Heart left ventricle (tissue), 16 donors: ENCODE measurements at regions not wholly inside any gene's neighbourhood (a gene's known extent, or its start where the extent isn't known, plus 50 kb on each side); places are given as distances from the start of the nearest gene placed in this dataset.

Experiments used
- ATAC-seq, 4 donors: fragments of 200-7000 bp; cut with Tn5 transposase; one replicate each; pipeline ENCODE4 v1.9.1; 2020 to 2022; ENCODE audit warnings: moderate library complexity in 4 of 4, mild to moderate bottlenecking in 3 of 4, moderate number of reproducible peaks in 1 of 4
- DNase-seq, 5 donors: peaks; one replicate each; pipeline ENCODE4 v3.0.0-alpha.2; 2020
- H3K27ac ChIP-seq, 12 donors: fragments of 200-600 bp; sonication (generic) in 4 of 12; one replicate each; pipeline versions ENCODE4 v1.5.0 to v1.8.0; 2016 to 2022; ENCODE audit warnings: mild to moderate bottlenecking in 2 of 12
- H3K27me3 ChIP-seq, 9 donors: fragments of 200-600 bp; sonication (generic) in 2 of 9; one replicate each; pipeline versions ENCODE4 v1.5.1 to v1.8.0; 2016 to 2022; ENCODE audit warnings: mild to moderate bottlenecking in 3 of 9
- H3K36me3 ChIP-seq, 9 donors: fragments of 200-600 bp; sonication (generic) in 2 of 9; one replicate each; pipeline versions ENCODE4 v1.5.0 to v1.8.0; 2018 to 2022; ENCODE audit warnings: mild to moderate bottlenecking in 2 of 9
- H3K4me1 ChIP-seq, 12 donors: fragments of 200-600 bp; sonication (generic) in 4 of 12; one replicate each; pipeline versions ENCODE4 v1.5.0 to v1.8.0; 2016 to 2022; ENCODE audit warnings: mild to moderate bottlenecking in 3 of 12
- H3K4me3 ChIP-seq, 12 donors: fragments of 200-600 bp; sonication (generic) in 4 of 12; one replicate each; pipeline versions ENCODE4 v1.5.0 to v1.8.0; 2017 to 2022; ENCODE audit warnings: mild to moderate bottlenecking in 9 of 12, moderate library complexity in 4 of 12
- H3K9me3 ChIP-seq, 12 donors: fragments of 200-600 bp; sonication (generic) in 4 of 12; one replicate each; pipeline versions ENCODE4 v1.5.0 to v1.8.0; 2016 to 2022; ENCODE audit warnings: mild to moderate bottlenecking in 1 of 12
- POLR2A ChIP-seq, 2 donors: fragments of 450-650 bp; IDR thresholded peaks; one replicate each; pipeline ENCODE4 v1.6.1; 2017; ENCODE audit warnings: antibody characterized with exemption in 2 of 2, mild to moderate bottlenecking in 2 of 2, moderate library complexity in 2 of 2
- WGBS, 4 donors: extraction: QIAGEN DNeasy Blood & Tissue Kit in 2 of 4; methylation state at CpG; one replicate each; pipeline versions ENCODE4 v1.1.5 to v1.1.7; 2013 to 2018; 5-methylcytosine and 5-hydroxymethylcytosine counted together
- intact Hi-C, 10 donors: fragments of 100-400 bp; cut with DNase I; formaldehyde crosslinking; loops; one replicate each; pipeline versions ENCODE4 v1.11.1 to v1.14.2; 2022
- TF ChIP-seq, protein P1 (sequence below), 12 donors: fragments of 200-600 bp; sonication (generic) in 4 of 12; IDR thresholded peaks; one replicate each; pipeline versions ENCODE4 v1.5.0 to v1.8.0; 2018 to 2022; ENCODE audit warnings: antibody characterized with exemption in 12 of 12, mild to moderate bottlenecking in 5 of 12
- donor health status: ischemic (EF 13 %, LVEDD 7.1; RV severe dilation, severe dysfunction).
- donor health status: healthy with polysubstance abuse.
- donor health status: DM: no; HTN: yes; CAD: no.
- donor health status: DM: no; HTN: no; CAD: no.
- donor health status: ischemic (EF 25% LVEDD 6.9; RV normal size, moderate dysfunction).
- donor health status: ischemic (EF 25% LVEDD 5.7; RV mildly dilated, moderate dysfunction).
- donor health status: healthy.
- donor health status: DM: yes; HTN: yes; CAD: no.
- donor health status: ischemic (EF 35%, LVEDD 5.7; RV mildly dilated, moderate dysfunction).
- donor health status: nonischemic (EF 11% LVEDD 7.7; RV severe dilation, severe dysfunction).
- donor health status: DM: yes; HTN: yes; CAD: no.
- donor health status: PGD.
- donor health status: ischemic (EF 29% LVEDD 5.4; RV normal size, mild dysfunction).
- donor health status: nonischemic (EF 23%, LVEDD 6.1; RV moderate dilation, normal function).

DNA sequence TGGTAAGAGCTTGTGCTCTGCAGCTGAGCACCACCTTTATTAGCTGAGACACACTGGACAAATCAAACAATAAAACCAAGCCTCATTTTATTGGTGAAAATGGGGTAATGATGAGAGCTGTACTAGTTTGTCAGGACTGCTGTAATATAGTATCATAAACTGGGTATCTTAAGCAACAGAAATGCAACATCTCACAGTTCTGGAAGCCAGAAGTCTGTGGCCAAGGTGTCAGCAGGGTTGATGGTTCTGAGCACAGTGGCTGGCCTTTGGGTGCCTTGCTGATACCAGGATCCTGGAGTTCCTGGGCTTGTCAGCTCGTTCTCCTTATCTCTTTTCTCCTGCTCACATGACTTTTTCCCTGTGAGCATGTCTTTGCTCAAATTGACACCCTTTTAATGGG, 513.1 kb downstream of the IRX1 start:
- Histone ChIP-seq H3K4me1 (no peaks in the 10 kb centered on the region), H3K9me3 (no peaks in the 10 kb centered on the region), H3K27me3 (no peaks in the 10 kb centered on the region), H3K27ac (no peak overlapping the region), H3K36me3 (no peaks in the 10 kb centered on the region), H3K4me3 (no peak overlapping the region)
- no peak for ATAC-seq
- 18 to 41% (median 29%) methylated on average over 1 of the region's 1 CpG for WGBS, 4 donors
- TF ChIP-seq, protein P1, sequence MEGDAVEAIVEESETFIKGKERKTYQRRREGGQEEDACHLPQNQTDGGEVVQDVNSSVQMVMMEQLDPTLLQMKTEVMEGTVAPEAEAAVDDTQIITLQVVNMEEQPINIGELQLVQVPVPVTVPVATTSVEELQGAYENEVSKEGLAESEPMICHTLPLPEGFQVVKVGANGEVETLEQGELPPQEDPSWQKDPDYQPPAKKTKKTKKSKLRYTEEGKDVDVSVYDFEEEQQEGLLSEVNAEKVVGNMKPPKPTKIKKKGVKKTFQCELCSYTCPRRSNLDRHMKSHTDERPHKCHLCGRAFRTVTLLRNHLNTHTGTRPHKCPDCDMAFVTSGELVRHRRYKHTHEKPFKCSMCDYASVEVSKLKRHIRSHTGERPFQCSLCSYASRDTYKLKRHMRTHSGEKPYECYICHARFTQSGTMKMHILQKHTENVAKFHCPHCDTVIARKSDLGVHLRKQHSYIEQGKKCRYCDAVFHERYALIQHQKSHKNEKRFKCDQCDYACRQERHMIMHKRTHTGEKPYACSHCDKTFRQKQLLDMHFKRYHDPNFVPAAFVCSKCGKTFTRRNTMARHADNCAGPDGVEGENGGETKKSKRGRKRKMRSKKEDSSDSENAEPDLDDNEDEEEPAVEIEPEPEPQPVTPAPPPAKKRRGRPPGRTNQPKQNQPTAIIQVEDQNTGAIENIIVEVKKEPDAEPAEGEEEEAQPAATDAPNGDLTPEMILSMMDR (IDR thresholded peaks at IDR 0.05), result no peak
- no peak for TF ChIP-seq POLR2A (IDR thresholded peaks at IDR 0.05)
- DNase-seq, result no peak
- intact Hi-C loops, result no loop called here

DNA sequence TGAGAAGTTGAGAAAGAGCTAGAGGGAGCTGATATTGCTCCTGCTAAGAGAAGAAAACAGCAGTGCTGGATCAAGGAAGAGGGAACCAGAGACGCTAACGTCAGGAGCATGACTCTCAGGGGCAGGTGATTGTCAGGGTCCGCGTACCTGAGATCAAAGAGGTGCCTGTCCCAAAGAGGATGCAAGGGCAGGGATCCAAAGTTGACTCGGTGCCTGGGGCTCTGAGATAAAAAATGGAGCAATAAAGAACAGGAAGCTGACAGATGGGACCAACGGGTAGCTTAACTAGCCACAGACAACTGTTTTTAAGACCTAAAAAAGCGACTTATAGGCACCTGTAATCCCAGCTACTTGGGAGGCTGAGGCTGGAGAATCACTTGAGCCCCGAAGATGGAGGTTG, 517.8 kb downstream of the IRX1 start:
- Histone ChIP-seq H3K27ac (no peak overlapping the region), H3K9me3 (no peaks in the 10 kb centered on the region), H3K4me1 (no peaks in the 10 kb centered on the region), H3K4me3 (no peak overlapping the region), H3K27me3 (no peaks in the 10 kb centered on the region), H3K36me3 (no peaks in the 10 kb centered on the region)
- intact Hi-C loops, result no loop called here
- TF ChIP-seq, protein P1 (IDR thresholded peaks at IDR 0.05), result no peak
- WGBS, 4 donors, result 71 to 79% (median 74%) methylated on average over 8 of the region's 8 CpGs
- no peak for DNase-seq
- no peak for ATAC-seq

DNA sequence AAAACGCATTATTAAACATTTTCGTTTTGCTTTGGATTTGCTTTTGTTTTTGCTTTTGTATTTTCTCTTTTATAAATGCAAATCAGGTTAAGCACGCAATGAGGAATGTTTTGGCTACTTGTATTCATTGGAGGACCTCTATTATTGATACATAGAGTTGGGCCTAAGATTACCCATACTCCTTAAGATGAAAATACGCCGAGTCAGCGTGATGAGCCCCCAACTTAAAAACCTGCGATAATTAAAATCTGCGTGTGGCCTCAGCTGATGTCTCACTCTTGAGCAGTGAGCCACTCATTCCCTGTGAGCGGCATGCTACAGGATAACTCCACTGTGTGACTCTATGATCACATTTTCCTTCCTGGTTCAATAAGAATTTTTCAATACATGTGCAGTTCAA, 518.3 kb downstream of the IRX1 start:
- no peak overlapping the region for H3K27ac ChIP-seq
- intact Hi-C loops, result no loop called here
- DNase-seq (no peak), ATAC-seq (no peak)
- no peak for TF ChIP-seq POLR2A (IDR thresholded peaks at IDR 0.05)
- TF ChIP-seq, protein P1 (IDR thresholded peaks at IDR 0.05), result no peak
- H3K4me1 ChIP-seq, result no peaks in the 10 kb centered on the region
- H3K36me3 ChIP-seq, result no peaks in the 10 kb centered on the region
- H3K4me3 ChIP-seq, result no peak overlapping the region
- 90 to 93% (median 93%) methylated on average over 9 of the region's 9 CpGs for WGBS, 4 donors
- H3K9me3 ChIP-seq, result no peaks in the 10 kb centered on the region
- H3K27me3 ChIP-seq, result no peaks in the 10 kb centered on the region

DNA sequence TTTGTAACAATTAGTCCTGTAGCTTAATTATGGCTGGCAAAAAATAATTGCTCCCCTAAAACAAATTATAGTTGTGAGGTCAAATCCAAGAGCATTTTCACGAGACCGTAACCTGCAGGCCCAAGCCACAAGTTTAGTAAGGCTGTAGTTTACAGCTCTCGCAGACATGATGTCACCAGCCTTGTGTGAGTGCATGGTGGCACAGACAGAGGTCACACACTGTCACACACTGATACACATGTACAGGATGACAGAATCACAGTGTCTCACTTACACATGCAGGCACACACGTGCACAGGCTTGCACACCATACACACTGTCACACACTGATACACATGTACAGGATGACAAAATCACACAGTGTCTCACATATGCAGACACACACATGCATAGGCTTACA, 518.8 kb downstream of the IRX1 start:
- H3K4me3 ChIP-seq, result no peak overlapping the region
- no peaks in the 10 kb centered on the region for H3K27me3 ChIP-seq
- H3K4me1 ChIP-seq, result no peaks in the 10 kb centered on the region
- WGBS, 4 donors, result 83 to 96% (median 86%) methylated on average over 4 of the region's 4 CpGs
- H3K27ac ChIP-seq, result no peak overlapping the region
- no peaks in the 10 kb centered on the region for H3K9me3 ChIP-seq
- H3K36me3 ChIP-seq, result no peaks in the 10 kb centered on the region
- DNase-seq (no peak), ATAC-seq (no peak)
- TF ChIP-seq, protein P1 (IDR thresholded peaks at IDR 0.05), result no peak
- no peak for TF ChIP-seq POLR2A (IDR thresholded peaks at IDR 0.05)
- intact Hi-C loops, result no loop called here
